WTC11 (cell line): ENCODE measurements at regions not wholly inside any gene's neighbourhood (a gene's known extent, or its start where the extent isn't known, plus 50 kb on each side); places are given as distances from the start of the nearest gene placed in this dataset.

Source experiments
- ATAC-seq: fragments of 200-7000 bp; cut with Tn5 transposase; 2 replicates; pipeline ENCODE4 v1.10.0; 2021; ENCODE audit warnings: mild to moderate bottlenecking, moderate library complexity
- CTCF ChIA-PET: fragments of 300-600 bp; sonication (Branson Sonifier 250); formaldehyde crosslinking; loops from one replicate; lab custom pipeline; 2021; ENCODE audit warnings: antibody characterized with exemption; lab: Charles Lee
- POLR2A ChIA-PET: fragments of 350-600 bp; sonication (Branson Sonifier 250); formaldehyde crosslinking; loops from one replicate; lab custom pipeline; 2021; ENCODE audit warnings: antibody characterized with exemption; lab: Charles Lee
- DNase-seq: peaks from one replicate; pipeline ENCODE4 v3.0.0; 2021; ENCODE audit warnings: low spot score
- H3K27ac Mint-ChIP-seq: 2 replicates; pipeline ENCODE4 v1.8.0; 2021; ENCODE audit warnings: mixed read lengths
- H3K27me3 Mint-ChIP-seq: 2 replicates; pipeline ENCODE4 v1.8.0; 2021; ENCODE audit warnings: low read depth, mild to moderate bottlenecking, moderate library complexity, mixed read lengths
- H3K36me3 Mint-ChIP-seq: 2 replicates; pipeline ENCODE4 v1.8.0; 2021; ENCODE audit warnings: mixed read lengths
- H3K4me1 Mint-ChIP-seq: 2 replicates; pipeline ENCODE4 v1.8.0; 2022; ENCODE audit warnings: mixed read lengths
- H3K4me3 Mint-ChIP-seq: 2 replicates; pipeline ENCODE4 v1.8.0; 2021; ENCODE audit warnings: mild to moderate bottlenecking, moderate library complexity, mixed read lengths
- H3K9me3 Mint-ChIP-seq: 2 replicates; pipeline ENCODE4 v1.8.0; 2021; ENCODE audit warnings: mixed read lengths
- AFF4 ChIP-seq: sonication (generic); formaldehyde crosslinking; IDR thresholded peaks from 2 replicates; pipeline ENCODE4 v1.8.1; 2023; ENCODE audit warnings: mild to moderate bottlenecking, missing genetic modification reagents, borderline replicate concordance
- CBFB ChIP-seq: sonication (generic); formaldehyde crosslinking; IDR thresholded peaks from 2 replicates; pipeline ENCODE4 v1.8.1; 2022; ENCODE audit warnings: mild to moderate bottlenecking, low read depth, missing genetic modification reagents
- CREM ChIP-seq: sonication (generic); formaldehyde crosslinking; IDR thresholded peaks from 2 replicates; pipeline ENCODE4 v1.8.1; 2022; ENCODE audit warnings: mild to moderate bottlenecking, missing genetic modification reagents, moderate library complexity
- ELF4 ChIP-seq: sonication (generic); formaldehyde crosslinking; IDR thresholded peaks from 2 replicates; pipeline ENCODE4 v1.8.1; 2022; ENCODE audit warnings: low read depth, mild to moderate bottlenecking, moderate library complexity, missing genetic modification reagents
- ESRRA ChIP-seq: sonication (generic); formaldehyde crosslinking; IDR thresholded peaks from 2 replicates; pipeline ENCODE4 v1.8.1; 2022; ENCODE audit warnings: mild to moderate bottlenecking, missing genetic modification reagents, borderline replicate concordance
- FOXP4 ChIP-seq: sonication (generic); formaldehyde crosslinking; IDR thresholded peaks from 2 replicates; pipeline ENCODE4 v1.8.0; 2022; ENCODE audit warnings: mild to moderate bottlenecking, missing genetic modification reagents
- IRF2 ChIP-seq: sonication (generic); formaldehyde crosslinking; IDR thresholded peaks from 2 replicates; pipeline ENCODE4 v1.8.0; 2022; ENCODE audit warnings: low read depth, missing genetic modification reagents, borderline replicate concordance
- MAX ChIP-seq: sonication (generic); formaldehyde crosslinking; IDR thresholded peaks from 2 replicates; pipeline ENCODE4 v1.8.0; 2022; ENCODE audit warnings: mild to moderate bottlenecking, missing genetic modification reagents
- RORB ChIP-seq: fragments of 250-450 bp; sonication (Bioruptor Pico); IDR thresholded peaks from 2 replicates; pipeline ENCODE4 v1.9.0; 2021; ENCODE audit warnings: mild to moderate bottlenecking
- SP1 ChIP-seq: sonication (generic); formaldehyde crosslinking; conservative IDR thresholded peaks from 2 replicates; pipeline ENCODE4 v1.8.1; 2022; ENCODE audit warnings: missing genetic modification reagents
- TEAD1 ChIP-seq: sonication (generic); formaldehyde crosslinking; IDR thresholded peaks from 2 replicates; pipeline ENCODE4 v1.8.0; 2022; ENCODE audit warnings: mild to moderate bottlenecking, missing genetic modification reagents
- TEAD4 ChIP-seq: sonication (generic); formaldehyde crosslinking; IDR thresholded peaks from 2 replicates; pipeline ENCODE4 v1.8.0; 2022; ENCODE audit warnings: mild to moderate bottlenecking, missing genetic modification reagents
- ZNF232 ChIP-seq: sonication (generic); formaldehyde crosslinking; IDR thresholded peaks from 2 replicates; pipeline ENCODE4 v1.8.0; 2022; ENCODE audit warnings: mild to moderate bottlenecking, missing genetic modification reagents
- ZNF281 ChIP-seq: sonication (generic); formaldehyde crosslinking; IDR thresholded peaks from 2 replicates; pipeline ENCODE4 v1.8.0; 2023; ENCODE audit warnings: mild to moderate bottlenecking, missing genetic modification reagents
- ZNF317 ChIP-seq: sonication (generic); formaldehyde crosslinking; IDR thresholded peaks from 2 replicates; pipeline ENCODE4 v1.8.1; 2023; ENCODE audit warnings: low read depth, mild to moderate bottlenecking, moderate library complexity, missing genetic modification reagents, borderline replicate concordance
- TF ChIP-seq, protein P1 (sequence below): fragments of 250-450 bp; sonication (Bioruptor Pico); IDR thresholded peaks from 2 replicates; pipeline ENCODE4 v2.1.2; 2022; ENCODE audit warnings: mild to moderate bottlenecking, moderate library complexity
- TF ChIP-seq, protein P2 (sequence below): fragments of 200-600 bp; IDR thresholded peaks from 2 replicates; pipeline ENCODE4 v1.8.0; 2022; ENCODE audit warnings: antibody characterized with exemption
- TF ChIP-seq, protein P3 (sequence below): fragments of 250-450 bp; sonication (Bioruptor Pico); IDR thresholded peaks from 2 replicates; pipeline ENCODE4 v1.8.0; 2021; ENCODE audit warnings: mild to moderate bottlenecking

- TF ChIP-seq, protein P1, sequence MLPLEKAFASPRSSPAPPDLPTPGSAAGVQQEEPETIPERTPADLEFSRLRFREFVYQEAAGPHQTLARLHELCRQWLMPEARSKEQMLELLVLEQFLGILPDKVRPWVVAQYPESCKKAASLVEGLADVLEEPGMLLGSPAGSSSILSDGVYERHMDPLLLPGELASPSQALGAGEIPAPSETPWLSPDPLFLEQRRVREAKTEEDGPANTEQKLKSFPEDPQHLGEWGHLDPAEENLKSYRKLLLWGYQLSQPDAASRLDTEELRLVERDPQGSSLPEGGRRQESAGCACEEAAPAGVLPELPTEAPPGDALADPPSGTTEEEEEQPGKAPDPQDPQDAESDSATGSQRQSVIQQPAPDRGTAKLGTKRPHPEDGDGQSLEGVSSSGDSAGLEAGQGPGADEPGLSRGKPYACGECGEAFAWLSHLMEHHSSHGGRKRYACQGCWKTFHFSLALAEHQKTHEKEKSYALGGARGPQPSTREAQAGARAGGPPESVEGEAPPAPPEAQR = no peak
- TF ChIP-seq ESRRA (CRISPR knock-in tag) (no peak), CBFB (no peak), TEAD4 (CRISPR knock-in tag) (no peak)
Observed at GRCh38 chr2:167890739-167891138, 356.7 kb downstream of the STK39 start (continued).

GRCh38 chr2:167880415-167880814 lies 367.0 kb downstream of the STK39 start:
- Mint-ChIP-seq H3K36me3 (no peaks in the 10 kb centered on the region), H3K4me1 (peaks cover 5% of the 10 kb centered on the region), H3K27ac (no peak overlapping the region), H3K27me3 (no peaks in the 10 kb centered on the region), H3K9me3 (0 out of 2 replicates have a peak, but pooled peaks cover 4% of the 10 kb centered on the region), H3K4me3 (no peak overlapping the region)
- ChIA-PET CTCF (no interaction called here), POLR2A (interaction anchor here (0.6 kb wide), 1 partner anchor 24 kb away, joined by 5 read pairs; no protein-coding TSS in a partner anchor)
- DNase-seq (no peak), ATAC-seq (no peak)
- TF ChIP-seq, protein P2, sequence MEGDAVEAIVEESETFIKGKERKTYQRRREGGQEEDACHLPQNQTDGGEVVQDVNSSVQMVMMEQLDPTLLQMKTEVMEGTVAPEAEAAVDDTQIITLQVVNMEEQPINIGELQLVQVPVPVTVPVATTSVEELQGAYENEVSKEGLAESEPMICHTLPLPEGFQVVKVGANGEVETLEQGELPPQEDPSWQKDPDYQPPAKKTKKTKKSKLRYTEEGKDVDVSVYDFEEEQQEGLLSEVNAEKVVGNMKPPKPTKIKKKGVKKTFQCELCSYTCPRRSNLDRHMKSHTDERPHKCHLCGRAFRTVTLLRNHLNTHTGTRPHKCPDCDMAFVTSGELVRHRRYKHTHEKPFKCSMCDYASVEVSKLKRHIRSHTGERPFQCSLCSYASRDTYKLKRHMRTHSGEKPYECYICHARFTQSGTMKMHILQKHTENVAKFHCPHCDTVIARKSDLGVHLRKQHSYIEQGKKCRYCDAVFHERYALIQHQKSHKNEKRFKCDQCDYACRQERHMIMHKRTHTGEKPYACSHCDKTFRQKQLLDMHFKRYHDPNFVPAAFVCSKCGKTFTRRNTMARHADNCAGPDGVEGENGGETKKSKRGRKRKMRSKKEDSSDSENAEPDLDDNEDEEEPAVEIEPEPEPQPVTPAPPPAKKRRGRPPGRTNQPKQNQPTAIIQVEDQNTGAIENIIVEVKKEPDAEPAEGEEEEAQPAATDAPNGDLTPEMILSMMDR = no peak
- no peak for TF ChIP-seq SP1 (CRISPR knock-in tag)
- TF ChIP-seq FOXP4 (CRISPR knock-in tag) = no peak
- no peak for TF ChIP-seq ZNF232 (CRISPR knock-in tag)
- no peak for TF ChIP-seq ZNF317 (CRISPR knock-in tag)
- no peak for TF ChIP-seq MAX

DNA sequence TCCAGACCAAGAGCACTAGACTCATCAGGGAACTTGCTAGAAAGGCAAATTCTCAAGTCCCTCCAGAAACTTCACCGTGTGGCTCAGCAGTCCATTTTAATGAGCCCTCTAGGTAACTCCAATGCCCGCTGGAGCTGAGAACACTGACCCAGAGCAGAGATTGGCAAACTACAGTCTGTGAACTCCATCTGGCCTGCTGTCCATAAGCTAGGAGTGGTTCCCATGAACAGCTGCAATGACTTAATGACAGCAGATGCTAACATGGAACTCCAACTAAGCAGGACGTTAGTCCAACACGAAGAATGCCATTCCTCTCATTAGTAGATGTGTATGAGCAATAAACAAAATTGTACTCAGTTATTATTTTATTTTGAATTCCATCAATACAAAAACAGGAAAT lies 371.9 kb downstream of the STK39 start:
- TF ChIP-seq ZNF281 (no peak), TEAD4 (CRISPR knock-in tag) (no peak), RORB (no peak), TEAD1 (CRISPR knock-in tag) (no peak)
- ChIA-PET POLR2A (interaction anchor here (0.6 kb wide), 1 partner anchor 47 kb away, joined by 3 read pairs; no protein-coding TSS in a partner anchor), CTCF (no interaction called here)
- Mint-ChIP-seq H3K4me3 (no peak overlapping the region), H3K9me3 (peaks cover 10% of the 10 kb centered on the region), H3K27me3 (no peaks in the 10 kb centered on the region), H3K4me1 (peaks cover 2% of the 10 kb centered on the region; the same call in 1 of the 2 replicates), H3K36me3 (peaks cover 12% of the 10 kb centered on the region), H3K27ac (no peak overlapping the region)
- ATAC-seq (no peak), DNase-seq (no peak)

- Mint-ChIP-seq H3K9me3 (peaks cover 10% of the 10 kb centered on the region), H3K4me1 (peaks cover 2% of the 10 kb centered on the region; the same call in 1 of the 2 replicates), H3K4me3 (no peak overlapping the region), H3K27me3 (no peaks in the 10 kb centered on the region), H3K36me3 (peaks cover 14% of the 10 kb centered on the region), H3K27ac (no peak overlapping the region)
- ChIA-PET CTCF (interaction anchor here (0.6 kb wide), 1 partner anchor 243 kb away, joined by 4 read pairs; no protein-coding TSS in a partner anchor), POLR2A (no interaction called here)
- no peak for DNase-seq
- ATAC-seq = no peak
- TF ChIP-seq ELF4 (no peak), CREM (CRISPR knock-in tag) (no peak), AFF4 (CRISPR knock-in tag) (no peak), IRF2 (CRISPR knock-in tag) (no peak)
- TF ChIP-seq, protein P3, sequence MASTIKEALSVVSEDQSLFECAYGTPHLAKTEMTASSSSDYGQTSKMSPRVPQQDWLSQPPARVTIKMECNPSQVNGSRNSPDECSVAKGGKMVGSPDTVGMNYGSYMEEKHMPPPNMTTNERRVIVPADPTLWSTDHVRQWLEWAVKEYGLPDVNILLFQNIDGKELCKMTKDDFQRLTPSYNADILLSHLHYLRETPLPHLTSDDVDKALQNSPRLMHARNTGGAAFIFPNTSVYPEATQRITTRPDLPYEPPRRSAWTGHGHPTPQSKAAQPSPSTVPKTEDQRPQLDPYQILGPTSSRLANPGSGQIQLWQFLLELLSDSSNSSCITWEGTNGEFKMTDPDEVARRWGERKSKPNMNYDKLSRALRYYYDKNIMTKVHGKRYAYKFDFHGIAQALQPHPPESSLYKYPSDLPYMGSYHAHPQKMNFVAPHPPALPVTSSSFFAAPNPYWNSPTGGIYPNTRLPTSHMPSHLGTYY (CRISPR knock-in tag) = no peak
Observed at GRCh38 chr2:167874812-167875211, 372.6 kb downstream of the STK39 start.
